ENCODE measurements at regions not wholly inside any gene's neighbourhood (a gene's known extent, or its start where the extent isn't known, plus 50 kb on each side); places are given as distances from the start of the nearest gene placed in this dataset.

DNA sequence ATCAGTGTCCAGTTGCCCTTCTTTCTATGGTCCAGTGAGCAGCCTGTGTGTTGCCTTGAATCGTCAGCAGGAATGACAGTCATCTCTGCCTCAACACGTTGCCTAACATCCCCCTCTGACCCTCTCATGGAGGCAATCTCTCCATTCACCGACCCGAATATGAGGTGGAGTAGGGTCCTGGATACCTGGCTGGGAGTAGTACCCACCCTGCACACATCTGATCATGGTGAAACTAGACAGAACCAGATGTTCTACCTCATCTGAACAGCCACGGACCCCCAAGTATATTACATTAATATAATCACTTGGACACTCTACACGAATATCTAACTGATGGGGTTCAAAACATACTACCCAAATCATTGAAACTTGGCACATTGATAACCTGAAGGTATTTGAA lies 77.0 kb upstream of the COL21A1 start:
- Histone ChIP-seq H3K9me3 (ENCODE audit: low read length) (no peaks in the 10 kb centered on the region), H3K79me2 (ENCODE audit: insufficient read depth, low read length) (no peaks in the 10 kb centered on the region), H3K4me1 (ENCODE audit: insufficient read depth, low read length) (no peaks in the 10 kb centered on the region), H2AFZ (ENCODE audit: low read length) (peak overlapping the region; percentile 18), H3K4me2 (ENCODE audit: low read depth, low read length) (no peak overlapping the region), H3K4me3 (replicated peaks in 1 of 3; ENCODE audit: insufficient read depth in 1 of 3, low read depth in 2 of 3, low read length in 3 of 3) (no peak overlapping the region), H3K9ac (ENCODE audit: insufficient read depth, low read depth, low read length) (no peak overlapping the region), H4K20me1 (ENCODE audit: insufficient read depth, low read length) (no peaks in the 10 kb centered on the region), H3K36me3 (replicated peaks in 1 of 2; ENCODE audit: control insufficient read depth in 1 of 2, insufficient read depth in 2 of 2, low read length in 2 of 2) (no peaks in the 10 kb centered on the region), H3K27ac (ENCODE audit: extremely low read length, insufficient read depth, low read length) (no peak overlapping the region), H3K27me3 (ENCODE audit: control insufficient read depth in 1 of 2, insufficient read depth in 2 of 2, low read length in 2 of 2) (no peaks in the 10 kb centered on the region)
- ChIA-PET CTCF (ENCODE audit: low intra/inter-chr PET ratio, low total read pairs) (no interaction called here), POLR2A (no interaction called here)
- WGBS (ENCODE audit: low lambda C conversion rate) = 0% methylated on average over 6 of the region's 6 CpGs
- intact Hi-C loops (cut with micrococcal nuclease; ENCODE audit: unreplicated experiment) = no loop called here
- FAIRE-seq (no peak), DNase-seq (ENCODE audit: low spot score) (no peak), ATAC-seq (peak; percentile 35; the same call in 2 of the 3 replicates)
- BruUV-seq (replicated peaks) = no TSS peak
- in situ Hi-C loops (cut with HindIII; ENCODE audit: extremely low pct_ligation_motif_present, low pct_unique_long_range_greater_than_20kb) = no loop called here
- no peak for TF ChIP-seq TEAD3 (CRISPR knock-in tag; optimal IDR thresholded peaks at IDR 0.05; ENCODE audit: borderline replicate concordance)
- TF ChIP-seq MXD4 (CRISPR knock-in tag; IDR thresholded peaks at IDR 0.05) = no peak
- TF ChIP-seq, protein P1, sequence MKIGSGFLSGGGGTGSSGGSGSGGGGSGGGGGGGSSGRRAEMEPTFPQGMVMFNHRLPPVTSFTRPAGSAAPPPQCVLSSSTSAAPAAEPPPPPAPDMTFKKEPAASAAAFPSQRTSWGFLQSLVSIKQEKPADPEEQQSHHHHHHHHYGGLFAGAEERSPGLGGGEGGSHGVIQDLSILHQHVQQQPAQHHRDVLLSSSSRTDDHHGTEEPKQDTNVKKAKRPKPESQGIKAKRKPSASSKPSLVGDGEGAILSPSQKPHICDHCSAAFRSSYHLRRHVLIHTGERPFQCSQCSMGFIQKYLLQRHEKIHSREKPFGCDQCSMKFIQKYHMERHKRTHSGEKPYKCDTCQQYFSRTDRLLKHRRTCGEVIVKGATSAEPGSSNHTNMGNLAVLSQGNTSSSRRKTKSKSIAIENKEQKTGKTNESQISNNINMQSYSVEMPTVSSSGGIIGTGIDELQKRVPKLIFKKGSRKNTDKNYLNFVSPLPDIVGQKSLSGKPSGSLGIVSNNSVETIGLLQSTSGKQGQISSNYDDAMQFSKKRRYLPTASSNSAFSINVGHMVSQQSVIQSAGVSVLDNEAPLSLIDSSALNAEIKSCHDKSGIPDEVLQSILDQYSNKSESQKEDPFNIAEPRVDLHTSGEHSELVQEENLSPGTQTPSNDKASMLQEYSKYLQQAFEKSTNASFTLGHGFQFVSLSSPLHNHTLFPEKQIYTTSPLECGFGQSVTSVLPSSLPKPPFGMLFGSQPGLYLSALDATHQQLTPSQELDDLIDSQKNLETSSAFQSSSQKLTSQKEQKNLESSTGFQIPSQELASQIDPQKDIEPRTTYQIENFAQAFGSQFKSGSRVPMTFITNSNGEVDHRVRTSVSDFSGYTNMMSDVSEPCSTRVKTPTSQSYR (CRISPR knock-in tag; IDR thresholded peaks at IDR 0.05; ENCODE audit: borderline replicate concordance) = no peak
- TF ChIP-seq, protein P2, sequence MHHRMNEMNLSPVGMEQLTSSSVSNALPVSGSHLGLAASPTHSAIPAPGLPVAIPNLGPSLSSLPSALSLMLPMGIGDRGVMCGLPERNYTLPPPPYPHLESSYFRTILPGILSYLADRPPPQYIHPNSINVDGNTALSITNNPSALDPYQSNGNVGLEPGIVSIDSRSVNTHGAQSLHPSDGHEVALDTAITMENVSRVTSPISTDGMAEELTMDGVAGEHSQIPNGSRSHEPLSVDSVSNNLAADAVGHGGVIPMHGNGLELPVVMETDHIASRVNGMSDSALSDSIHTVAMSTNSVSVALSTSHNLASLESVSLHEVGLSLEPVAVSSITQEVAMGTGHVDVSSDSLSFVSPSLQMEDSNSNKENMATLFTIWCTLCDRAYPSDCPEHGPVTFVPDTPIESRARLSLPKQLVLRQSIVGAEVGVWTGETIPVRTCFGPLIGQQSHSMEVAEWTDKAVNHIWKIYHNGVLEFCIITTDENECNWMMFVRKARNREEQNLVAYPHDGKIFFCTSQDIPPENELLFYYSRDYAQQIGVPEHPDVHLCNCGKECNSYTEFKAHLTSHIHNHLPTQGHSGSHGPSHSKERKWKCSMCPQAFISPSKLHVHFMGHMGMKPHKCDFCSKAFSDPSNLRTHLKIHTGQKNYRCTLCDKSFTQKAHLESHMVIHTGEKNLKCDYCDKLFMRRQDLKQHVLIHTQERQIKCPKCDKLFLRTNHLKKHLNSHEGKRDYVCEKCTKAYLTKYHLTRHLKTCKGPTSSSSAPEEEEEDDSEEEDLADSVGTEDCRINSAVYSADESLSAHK (CRISPR knock-in tag; IDR thresholded peaks at IDR 0.05; ENCODE audit: borderline replicate concordance) = no peak
- TF ChIP-seq RELA (CRISPR knock-in tag; IDR thresholded peaks at IDR 0.05) = no peak
- no peak for TF ChIP-seq NCOA5 (CRISPR knock-in tag; IDR thresholded peaks at IDR 0.05)
- TF ChIP-seq CHCHD3 (CRISPR knock-in tag; IDR thresholded peaks at IDR 0.05) = no peak
- no peak for TF ChIP-seq ATF1 (CRISPR knock-in tag; IDR thresholded peaks at IDR 0.05)
- TF ChIP-seq NFYB (CRISPR knock-in tag; IDR thresholded peaks at IDR 0.05) = no peak
- no peak for TF ChIP-seq ZNF816 (CRISPR knock-in tag; IDR thresholded peaks at IDR 0.05; ENCODE audit: borderline replicate concordance)
- no peak for TF ChIP-seq WIZ (CRISPR knock-in tag; IDR thresholded peaks at IDR 0.05)
- TF ChIP-seq, protein P3, sequence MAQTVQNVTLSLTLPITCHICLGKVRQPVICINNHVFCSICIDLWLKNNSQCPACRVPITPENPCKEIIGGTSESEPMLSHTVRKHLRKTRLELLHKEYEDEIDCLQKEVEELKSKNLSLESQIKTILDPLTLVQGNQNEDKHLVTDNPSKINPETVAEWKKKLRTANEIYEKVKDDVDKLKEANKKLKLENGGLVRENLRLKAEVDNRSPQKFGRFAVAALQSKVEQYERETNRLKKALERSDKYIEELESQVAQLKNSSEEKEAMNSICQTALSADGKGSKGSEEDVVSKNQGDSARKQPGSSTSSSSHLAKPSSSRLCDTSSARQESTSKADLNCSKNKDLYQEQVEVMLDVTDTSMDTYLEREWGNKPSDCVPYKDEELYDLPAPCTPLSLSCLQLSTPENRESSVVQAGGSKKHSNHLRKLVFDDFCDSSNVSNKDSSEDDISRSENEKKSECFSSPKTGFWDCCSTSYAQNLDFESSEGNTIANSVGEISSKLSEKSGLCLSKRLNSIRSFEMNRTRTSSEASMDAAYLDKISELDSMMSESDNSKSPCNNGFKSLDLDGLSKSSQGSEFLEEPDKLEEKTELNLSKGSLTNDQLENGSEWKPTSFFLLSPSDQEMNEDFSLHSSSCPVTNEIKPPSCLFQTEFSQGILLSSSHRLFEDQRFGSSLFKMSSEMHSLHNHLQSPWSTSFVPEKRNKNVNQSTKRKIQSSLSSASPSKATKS (CRISPR knock-in tag; IDR thresholded peaks at IDR 0.05) = no peak

All from HepG2 (cell line).